HG02623 (cell line): ENCODE measurements at regions not wholly inside any gene's neighbourhood (a gene's known extent, or its start where the extent isn't known, plus 50 kb on each side); places are given as distances from the start of the nearest gene placed in this dataset.
"Not testable (repeated sequence)": the region's sequence is repeated elsewhere in the genome, so short reads cannot be mapped to it uniquely, and the experiment has no call there.

Experiments
- ATAC-seq: cut with Tn5 transposase; IDR thresholded peaks from one replicate; pipeline ENCODE4 v1.9.1; 2021; ENCODE audit warnings: moderate library complexity; ENCODE audit not compliant: unreplicated experiment

DNA sequence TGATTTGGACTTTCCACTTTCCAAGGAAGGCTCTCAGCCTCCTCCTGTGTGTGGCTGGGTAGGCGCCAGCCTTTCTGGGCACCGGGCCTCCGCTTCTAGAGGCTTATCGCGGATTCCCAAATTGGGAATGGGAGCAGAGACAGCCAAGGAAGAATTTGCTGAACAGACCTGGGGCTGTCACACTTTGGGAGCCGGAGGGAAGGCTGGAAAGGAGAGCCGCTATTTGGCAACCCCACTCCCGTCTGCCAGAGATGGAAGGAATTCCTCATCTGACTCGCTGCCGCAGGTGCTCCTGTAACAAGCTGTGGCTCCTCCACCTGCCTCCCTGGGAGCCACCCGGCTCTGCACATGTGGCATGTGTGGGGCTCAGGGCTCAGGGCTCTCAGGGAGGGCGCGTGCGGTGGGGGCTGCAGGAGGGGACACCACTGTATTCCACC, 50.8 kb upstream of the ECHDC3 start:
- no peak for ATAC-seq

DNA sequence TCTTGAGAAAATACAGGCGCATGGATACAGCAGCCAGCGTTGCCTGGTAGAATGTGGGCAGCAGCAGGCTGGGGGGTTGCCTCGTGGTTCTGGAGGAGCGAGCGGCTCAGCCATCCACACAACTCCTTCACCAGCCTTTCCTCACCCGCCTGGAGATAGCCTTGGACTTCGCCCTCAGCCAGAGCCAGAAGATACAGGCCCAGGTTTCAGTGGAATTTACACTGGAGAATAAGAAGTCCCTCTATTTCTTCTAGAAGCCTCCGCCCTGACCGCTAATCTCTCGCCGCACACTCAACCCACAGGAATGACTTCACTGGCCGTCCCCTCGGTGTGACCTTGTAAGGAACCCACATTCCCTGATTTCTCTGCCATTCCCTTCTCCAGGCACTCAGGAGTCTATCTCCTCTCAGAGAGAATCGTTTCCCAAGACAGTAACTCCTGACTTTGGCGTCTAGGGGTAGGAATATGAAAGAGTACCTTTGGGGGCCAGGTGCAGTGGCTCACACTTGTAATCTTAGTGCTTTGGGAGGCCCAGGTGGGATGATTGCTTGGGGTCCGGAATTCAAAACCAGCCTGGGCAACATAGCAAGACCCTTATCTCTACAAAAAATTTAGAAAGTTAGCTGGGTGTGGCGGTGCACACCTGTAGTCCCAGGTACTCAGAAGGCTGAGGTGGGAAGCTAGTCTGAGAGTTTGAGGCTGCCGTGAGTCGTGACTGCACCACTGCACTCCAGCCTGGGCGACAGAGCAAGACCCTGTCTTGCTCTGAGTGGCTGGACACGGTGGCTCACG, 52.0 kb upstream of the ECHDC3 start:
- ATAC-seq = no peak

DNA sequence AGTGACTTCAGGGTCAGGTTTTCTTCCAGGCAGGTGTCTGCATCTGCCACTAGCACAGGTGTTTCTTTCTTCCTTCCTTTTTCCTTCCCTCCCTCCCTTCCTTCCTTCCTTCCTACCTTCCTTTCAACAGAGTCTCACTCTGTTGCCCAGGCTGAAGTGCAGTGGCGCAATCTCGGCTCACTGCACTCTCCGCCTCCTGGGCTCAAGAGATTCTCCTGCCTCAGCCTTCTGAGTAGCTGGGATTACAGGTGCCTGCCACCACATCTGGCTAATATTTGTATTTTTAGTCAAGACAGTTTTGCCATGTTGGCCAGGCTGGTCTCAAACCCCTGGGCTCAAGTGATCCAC, 53.8 kb upstream of the ECHDC3 start:
- not testable (repeated sequence) for ATAC-seq

DNA sequence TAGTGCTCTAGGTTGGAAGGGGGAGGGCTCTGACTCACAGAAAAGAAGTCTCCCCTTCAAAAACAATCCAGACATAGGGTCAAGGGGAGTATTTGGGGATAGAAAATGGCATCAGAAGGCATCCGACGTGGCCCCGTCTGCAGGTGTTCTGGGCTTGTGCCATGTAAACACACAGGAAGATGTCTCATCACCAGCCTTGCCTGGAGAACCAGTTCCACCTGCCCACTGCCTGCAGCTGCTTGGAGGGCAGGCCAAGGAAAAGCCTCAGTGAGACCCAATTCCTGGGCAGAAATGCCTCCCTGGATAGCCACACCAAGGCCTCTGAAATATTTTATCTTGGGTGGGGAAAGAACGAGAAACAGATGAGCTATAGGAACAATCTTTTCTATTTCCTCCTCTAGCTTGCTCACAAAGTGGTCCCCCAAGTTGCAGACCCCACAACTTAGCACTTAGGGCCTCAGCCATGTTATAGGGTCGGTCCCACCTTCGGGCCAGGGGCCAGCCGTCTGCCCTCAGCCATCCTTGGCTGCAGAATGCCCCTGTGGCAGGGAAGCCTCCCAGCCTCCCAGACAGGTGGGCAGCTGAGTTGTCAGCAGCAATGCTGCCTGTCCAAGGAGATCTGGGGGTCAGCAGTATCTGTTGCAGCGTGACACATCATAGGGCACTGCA, 54.3 kb upstream of the ECHDC3 start:
- no peak for ATAC-seq

DNA sequence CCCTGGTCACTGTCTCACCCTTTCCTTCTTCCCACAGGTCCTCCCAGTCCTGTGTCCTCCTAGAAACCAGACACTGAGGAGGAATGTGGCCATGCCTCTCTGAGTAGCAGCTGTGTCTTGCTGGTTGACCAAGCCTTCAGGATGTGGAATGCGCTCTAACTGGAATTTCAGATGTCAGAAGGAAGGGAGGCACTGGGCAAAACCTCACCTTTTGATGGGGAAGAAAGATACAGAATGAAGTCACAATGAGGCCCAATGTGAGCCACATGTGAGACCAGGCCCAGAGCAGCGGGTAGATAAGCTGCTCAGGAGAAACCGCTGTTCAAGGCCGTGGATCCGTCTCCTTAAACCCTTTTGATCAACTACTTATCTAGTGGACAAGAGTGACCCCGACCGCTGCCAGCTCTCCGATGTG, 54.8 kb upstream of the ECHDC3 start:
- no peak for ATAC-seq

DNA sequence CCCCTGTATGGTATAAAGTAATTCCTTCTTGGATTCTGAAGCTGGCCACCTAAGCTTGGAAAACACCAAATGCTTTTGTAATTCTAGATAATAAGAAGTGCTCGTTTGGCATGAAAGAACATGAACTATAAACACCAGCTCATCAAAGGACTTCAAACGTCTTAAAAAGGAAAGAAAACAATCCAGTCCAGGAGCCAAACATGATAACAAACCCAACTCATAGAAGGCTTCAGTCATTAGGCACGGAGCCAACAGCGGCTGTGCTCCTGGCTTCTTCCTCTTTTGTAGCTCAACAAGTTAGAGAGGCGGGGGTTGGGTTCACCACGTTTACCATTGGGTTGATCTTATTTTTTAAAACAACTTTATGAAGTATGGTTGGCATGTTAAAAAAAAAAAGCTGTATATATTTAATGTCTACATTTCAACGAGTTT, 56.4 kb upstream of the ECHDC3 start:
- no peak for ATAC-seq

DNA sequence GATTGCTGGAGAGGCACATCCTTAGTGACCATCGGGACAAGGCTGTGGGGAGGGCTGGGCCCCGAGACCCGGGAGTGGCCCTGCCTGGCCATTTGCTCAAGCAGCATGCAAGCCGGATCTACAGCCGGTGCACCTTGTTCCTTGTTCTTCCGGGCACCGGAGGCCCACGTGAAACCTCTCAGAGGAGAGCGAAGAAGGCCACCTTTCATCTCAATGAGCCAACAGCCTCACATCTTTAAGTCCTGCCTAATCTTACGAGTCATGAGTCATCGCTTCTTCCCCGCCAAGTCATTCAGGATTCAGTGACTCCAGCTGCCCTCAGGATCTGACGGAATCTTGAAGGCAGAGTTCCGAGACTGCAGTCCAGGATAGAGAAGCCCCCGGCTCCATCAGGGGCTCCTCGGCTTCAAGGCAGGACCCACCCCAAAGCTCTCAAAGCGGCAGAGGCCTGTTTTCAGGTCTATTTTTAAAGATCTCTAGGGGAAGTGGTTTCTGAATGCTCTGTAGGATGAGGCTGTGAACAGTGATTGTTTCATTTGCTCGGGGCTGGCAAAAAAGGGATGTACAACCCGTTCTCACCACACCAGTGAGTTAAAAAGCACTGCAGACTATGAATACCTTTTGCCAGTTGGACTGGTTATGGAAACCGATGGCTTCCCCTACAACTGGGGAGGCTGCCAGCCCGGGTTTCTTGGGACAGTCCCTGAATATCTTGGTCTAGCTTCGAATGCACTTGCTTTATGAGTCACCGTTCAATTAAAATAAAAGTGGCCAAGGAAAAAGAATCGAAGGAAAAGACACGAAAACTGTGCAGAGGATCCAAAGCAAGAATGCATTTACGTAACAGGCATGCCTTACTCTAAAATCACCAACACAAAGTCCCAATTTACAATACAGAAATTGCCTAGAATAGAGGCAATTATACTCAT, 57.2 kb upstream of the ECHDC3 start:
- ATAC-seq = peak; percentile 51

DNA sequence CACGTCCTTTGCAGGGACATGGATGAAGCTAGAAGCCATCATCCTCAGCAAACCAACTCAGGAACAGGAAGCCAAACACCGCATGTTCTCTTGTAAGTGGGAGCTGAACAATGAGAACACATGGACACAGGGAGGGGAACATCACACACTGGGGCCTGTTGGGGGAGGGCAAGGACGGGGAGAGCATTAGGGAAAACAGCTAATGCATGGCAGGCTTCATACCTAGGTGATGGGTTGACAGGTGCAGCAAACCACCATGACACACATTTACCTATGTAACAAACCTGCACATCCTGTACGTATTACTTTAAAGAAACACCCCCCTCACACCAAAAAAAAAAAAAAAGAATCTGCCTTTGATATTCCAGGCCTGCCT, 57.9 kb upstream of the ECHDC3 start:
- ATAC-seq = not testable (repeated sequence)

DNA sequence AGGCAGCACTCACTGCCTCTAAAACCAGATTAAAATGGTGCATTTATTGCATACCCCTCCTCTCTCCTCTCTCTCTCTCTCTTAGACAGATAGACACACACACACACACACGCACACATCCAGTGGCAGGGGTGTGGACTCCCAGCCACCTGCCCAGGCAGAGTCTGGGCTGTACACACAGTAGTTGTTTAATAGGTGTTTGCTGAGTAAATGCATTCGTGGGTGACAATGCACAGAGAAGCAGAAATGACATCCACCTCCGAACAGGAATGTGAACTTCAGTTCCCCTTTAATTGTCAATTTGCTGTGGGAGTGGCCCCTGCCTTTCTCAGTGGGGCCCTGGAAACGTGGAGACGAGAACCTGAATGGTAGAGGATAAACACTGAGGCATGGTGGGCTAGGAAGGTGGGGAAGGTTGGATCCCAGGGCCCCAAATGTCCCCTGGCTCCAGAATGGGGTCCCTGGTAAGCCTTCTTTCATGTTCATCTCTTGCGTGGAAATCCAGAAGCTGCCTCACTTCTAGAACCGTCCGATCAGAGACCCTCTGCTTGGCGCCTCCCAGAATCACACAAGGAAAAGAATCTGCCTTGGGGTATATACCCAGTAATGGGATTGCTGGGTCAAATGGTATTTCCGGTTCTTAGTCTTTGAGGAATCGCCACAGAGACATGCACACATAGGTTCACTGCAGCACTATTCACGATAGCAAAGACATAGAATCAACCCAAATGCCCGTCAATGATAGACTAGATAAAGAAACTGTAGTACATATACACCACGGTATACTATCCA, 58.5 kb upstream of the ECHDC3 start:
- no peak for ATAC-seq

DNA sequence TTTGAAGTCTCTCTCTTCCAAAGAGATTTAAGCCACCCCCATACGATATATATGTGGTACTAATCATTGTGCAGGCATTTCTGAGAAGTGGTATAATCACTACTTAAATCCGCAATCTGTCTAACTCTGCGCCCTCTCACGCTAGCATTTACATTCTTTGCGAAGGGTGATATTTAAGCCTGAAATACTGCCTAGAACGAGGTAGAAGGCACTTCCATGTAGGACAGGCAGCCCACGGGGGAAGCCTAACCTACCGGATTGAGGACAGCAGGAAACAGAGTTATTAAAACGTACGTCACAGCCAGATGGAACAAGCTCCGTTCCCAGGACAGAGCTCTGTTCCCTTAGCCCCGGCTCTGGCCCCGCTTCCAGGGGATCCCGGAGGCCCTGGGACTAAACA, 59.3 kb upstream of the ECHDC3 start:
- no peak for ATAC-seq

DNA sequence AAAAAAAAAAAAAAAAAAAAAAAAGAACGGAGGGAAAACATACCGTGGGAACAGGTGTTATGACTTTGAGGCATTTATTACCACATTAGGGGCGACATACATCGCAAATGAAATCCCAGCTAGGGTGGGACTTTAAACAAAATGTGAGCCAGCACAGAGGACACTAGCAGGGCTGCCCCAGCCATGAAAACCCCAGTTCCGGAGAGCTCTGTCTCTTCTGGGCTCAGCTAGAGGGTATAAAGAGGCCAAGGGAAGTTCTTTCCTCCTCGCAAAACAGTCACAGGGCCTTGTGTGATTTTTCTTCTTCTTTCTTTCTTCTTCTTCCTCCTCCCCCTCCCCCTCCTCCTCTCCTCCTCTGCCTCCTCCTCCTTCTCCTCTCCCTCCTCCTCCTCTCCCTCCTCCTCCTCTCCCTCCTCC, 59.9 kb upstream of the ECHDC3 start:
- ATAC-seq = no peak

DNA sequence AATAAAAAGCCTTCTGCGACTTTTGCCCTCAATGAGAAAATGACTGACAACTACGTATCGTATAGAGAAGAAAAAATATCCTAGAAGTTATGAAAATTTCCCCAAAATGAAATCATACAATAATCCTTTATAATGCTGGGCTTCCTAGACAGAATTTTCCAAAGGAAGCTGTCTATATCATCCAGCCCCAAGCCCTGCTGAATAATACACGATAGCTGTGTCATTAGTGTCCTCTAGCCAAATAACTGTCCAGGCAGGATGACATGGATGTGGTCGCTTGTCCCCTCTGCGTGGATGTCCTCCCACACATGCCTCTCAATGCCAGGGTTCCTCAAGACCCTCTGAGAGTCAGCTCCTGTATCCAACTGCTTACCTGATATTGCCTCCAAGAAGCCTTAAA, 61.7 kb upstream of the ECHDC3 start:
- ATAC-seq = no peak

DNA sequence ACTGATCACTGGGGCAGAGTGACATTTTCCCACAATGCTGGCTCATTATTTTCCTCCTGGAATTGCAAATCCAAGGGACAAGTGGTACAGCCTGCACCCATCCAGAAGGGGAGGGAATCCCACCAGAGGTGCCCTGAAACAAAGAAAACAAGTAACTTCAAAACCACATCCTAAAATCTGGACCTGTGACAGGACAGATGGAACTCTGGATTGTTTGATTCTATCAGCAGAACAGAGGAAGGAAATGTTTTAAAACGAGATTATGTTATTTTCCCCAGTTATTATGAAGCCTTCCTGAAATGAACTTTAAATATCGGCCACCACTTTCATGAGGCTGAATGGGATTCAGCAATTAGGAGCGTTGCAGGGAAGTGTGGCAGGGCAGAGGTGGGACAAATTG, 62.2 kb upstream of the ECHDC3 start:
- no peak for ATAC-seq

DNA sequence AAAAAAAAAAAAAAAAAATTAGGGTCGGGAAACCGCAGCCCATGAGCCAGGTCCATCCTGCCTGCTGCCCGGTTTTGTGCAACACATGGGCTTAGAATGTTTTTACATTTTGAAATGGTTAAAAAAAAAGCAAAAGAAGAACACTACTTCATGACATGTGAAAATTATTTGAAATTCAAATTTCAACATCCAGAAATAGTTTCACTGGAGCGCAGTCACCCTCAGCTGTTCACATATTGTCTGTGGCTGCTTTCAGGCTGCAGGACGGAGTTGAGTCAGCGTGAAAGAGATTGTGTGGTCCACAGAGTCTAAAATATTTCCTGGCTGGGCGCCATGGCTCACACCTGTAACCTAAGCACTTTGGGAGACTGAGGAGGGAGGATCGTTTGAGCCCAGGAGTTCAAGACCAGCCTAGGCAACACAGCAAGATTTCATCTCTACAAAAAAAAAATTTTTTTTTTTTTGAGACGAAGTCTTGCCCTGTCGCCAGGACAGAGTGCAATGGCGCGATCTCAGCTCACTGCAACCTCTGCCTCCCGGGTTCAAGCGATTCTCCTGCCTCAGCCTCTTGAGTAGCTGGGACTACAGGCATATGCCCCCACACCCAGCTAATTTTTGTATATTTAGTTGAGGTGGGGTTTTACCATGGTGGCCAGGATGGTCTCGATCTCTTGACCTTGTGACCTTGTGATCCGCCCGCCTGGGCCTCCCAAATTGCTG, 63.9 kb upstream of the ECHDC3 start:
- ATAC-seq = peak; percentile 91

DNA sequence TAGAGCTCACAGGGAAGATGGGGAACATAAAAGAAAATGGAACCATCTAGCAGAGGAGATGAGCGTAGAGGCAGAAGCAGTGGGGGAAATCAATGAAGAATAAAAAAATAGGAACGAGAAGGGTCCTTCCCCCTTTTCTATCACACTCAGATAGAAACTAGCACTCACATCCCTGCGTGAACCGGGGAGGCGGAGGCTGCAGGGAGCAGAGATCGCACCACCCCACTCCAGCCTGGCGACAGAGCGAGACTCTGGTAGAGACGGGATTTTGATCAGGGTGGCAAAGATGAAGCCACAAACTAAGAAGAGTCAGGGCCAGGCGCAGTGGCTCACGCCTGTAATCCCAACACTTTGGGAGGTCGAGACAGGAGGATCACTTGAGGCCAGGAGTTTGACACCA, 64.7 kb upstream of the ECHDC3 start:
- no peak for ATAC-seq

DNA sequence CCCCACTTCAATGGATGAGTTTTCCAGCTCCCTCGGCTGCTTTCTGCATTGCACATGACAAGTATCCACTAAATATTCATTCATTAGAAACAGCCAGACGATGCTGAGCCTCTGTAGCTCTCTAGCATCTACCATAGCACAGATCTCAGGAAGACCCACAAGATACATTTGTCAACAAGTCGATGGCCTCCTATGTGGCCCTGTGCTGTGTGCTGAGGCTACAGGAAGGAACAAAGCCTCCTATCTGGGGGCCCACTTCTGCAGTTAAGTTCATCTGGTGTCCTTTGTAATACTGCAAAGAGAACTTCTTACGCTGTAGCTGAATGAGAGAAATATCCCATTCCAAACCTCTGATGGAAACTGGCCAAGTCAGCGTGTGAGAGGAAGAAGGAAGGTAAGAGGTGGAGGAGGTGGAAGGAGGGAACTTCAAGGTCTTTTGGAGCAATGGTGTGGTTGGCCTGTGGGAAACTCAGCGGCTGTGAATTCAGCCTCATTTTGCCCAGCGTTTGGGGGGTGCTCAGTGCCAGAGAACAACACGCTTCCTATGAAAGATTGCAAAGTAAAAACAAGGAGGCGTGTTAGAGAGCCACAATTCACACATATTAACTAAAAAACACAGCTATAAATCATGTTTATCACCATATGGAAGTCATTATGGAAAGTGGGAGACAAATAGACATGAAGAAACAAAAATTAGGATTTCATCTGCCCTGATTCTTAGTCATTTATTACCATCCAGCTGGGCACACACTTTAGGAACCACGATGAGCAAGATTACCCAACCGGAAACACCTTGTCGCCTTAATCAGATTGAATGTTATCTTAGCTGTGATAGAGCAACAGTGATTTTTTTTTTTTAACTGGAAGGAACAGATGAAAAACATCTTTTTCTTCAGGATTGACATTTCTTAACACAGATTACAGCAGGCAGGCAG, 62.2 kb upstream of the USP6NL start:
- ATAC-seq = no peak

DNA sequence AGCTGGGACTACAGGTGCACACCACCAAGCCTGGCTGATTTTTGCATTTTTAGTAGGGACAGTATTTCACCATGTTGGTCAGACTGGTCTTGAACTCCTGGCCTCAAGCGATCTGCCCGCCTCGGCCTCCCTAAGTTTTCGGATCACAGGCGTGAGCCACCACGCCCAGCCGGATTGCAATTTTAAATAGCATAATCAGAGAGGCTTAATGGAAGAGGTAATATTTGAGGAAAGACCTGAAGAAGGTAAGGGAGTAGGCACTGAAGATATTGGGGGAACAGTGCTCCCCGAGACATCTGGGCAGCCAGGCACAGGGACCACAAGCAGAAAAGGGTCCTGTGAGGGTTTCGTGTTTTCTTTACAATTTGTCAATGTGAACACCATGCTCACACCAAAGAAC, 61.4 kb upstream of the USP6NL start:
- no peak for ATAC-seq

DNA sequence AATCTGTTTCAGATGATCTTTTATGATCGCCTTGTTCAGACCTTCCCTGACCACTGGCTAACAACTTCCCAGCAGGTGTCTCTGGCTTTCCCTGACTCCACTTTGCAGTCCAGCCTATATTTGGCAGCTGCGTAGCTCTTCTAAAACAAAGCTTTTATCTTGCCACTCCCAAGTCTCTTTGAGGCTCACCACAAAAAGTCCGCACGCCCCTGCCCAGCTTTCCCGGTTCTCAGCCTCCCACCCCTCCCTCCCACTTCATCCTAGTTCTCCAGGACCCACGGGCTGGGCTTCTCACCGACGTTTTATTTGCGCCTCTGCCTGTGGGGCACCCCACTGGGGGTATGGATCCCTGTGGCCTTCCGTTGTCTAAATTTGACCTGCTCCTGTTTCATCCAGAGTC, 58.9 kb upstream of the USP6NL start:
- ATAC-seq = no peak
